H9 (cell line): ENCODE measurements at regions not wholly inside any gene's neighbourhood (a gene's known extent, or its start where the extent isn't known, plus 50 kb on each side); places are given as distances from the start of the nearest gene placed in this dataset.

Source experiments
- DNase-seq: peaks from one replicate; pipeline ENCODE4 v3.0.0-alpha.2; 2017
- H2AFZ ChIP-seq: one replicate; pipeline ENCODE4 v1.6.1; 2013; ENCODE audit warnings: mild to moderate bottlenecking, low read length, control low read depth, moderate library complexity
- H2AK5ac ChIP-seq: 2 replicates; pipeline ENCODE4 v1.6.1; 2013; ENCODE audit warnings: low read length, control low read depth, mixed read lengths; ENCODE audit not compliant: insufficient read length
- H2BK120ac ChIP-seq: one replicate; pipeline ENCODE4 v1.6.1; 2013; ENCODE audit warnings: low read depth, mild to moderate bottlenecking, low read length, control low read depth, inconsistent platforms; ENCODE audit not compliant: poor library complexity, severe bottlenecking
- H2BK12ac ChIP-seq: 2 replicates; pipeline ENCODE4 v1.6.1; 2013; ENCODE audit warnings: low read length, control low read depth, mixed read lengths, low read depth; ENCODE audit not compliant: insufficient read length
- H2BK15ac ChIP-seq: 2 replicates; pipeline ENCODE4 v1.6.1; 2013; ENCODE audit warnings: low read depth, low read length, control low read depth
- H2BK20ac ChIP-seq: one replicate; pipeline ENCODE4 v1.6.1; 2013; ENCODE audit warnings: low read depth, mild to moderate bottlenecking, low read length, control low read depth, inconsistent platforms; ENCODE audit not compliant: poor library complexity, severe bottlenecking
- H2BK5ac ChIP-seq: 2 replicates; pipeline ENCODE4 v1.6.1; 2013; ENCODE audit warnings: low read length, control low read depth, mixed read lengths; ENCODE audit not compliant: insufficient read length
- H3K14ac ChIP-seq: 2 replicates; pipeline ENCODE4 v1.6.1; 2013; ENCODE audit warnings: low read length, control low read depth; ENCODE audit not compliant: insufficient read depth
- H3K18ac ChIP-seq: 2 replicates; pipeline ENCODE4 v1.6.1; 2013; ENCODE audit warnings: low read depth, mild to moderate bottlenecking, mixed read lengths, low read length, control low read depth; ENCODE audit not compliant: insufficient read length
- H3K23ac ChIP-seq: 2 replicates; pipeline ENCODE4 v1.6.1; 2013; ENCODE audit warnings: low read length, control low read depth, mixed read lengths, low read depth; ENCODE audit not compliant: insufficient read length
- H3K23me2 ChIP-seq: 2 replicates; pipeline ENCODE4 v1.6.1; 2013; ENCODE audit warnings: low read depth, mild to moderate bottlenecking, mixed read lengths, low read length, control low read depth; ENCODE audit not compliant: insufficient read length, poor library complexity, severe bottlenecking
- H3K27ac ChIP-seq: 2 replicates; pipeline ENCODE4 v1.5.1; 2013; ENCODE audit warnings: low read length, control low read depth, mixed read lengths, low read depth; ENCODE audit not compliant: insufficient read length
- H3K27me3 ChIP-seq: 2 replicates; pipeline ENCODE4 v1.6.1; 2013; ENCODE audit warnings: low read length, control low read depth, inconsistent platforms; ENCODE audit not compliant: insufficient read depth
- H3K4ac ChIP-seq: 2 replicates; pipeline ENCODE4 v1.6.1; 2013; ENCODE audit warnings: low read depth, mild to moderate bottlenecking, control low read depth, inconsistent platforms, low read length, moderate library complexity
- H3K4me1 ChIP-seq: 2 replicates; pipeline ENCODE4 v1.6.1; 2013; ENCODE audit warnings: low read length, control low read depth, inconsistent platforms; ENCODE audit not compliant: insufficient read depth
- H3K4me2 ChIP-seq: 2 replicates; pipeline ENCODE4 v1.6.1; 2013; ENCODE audit warnings: low read length, control low read depth, mixed read lengths; ENCODE audit not compliant: insufficient read length, insufficient read depth
- H3K56ac ChIP-seq: 2 replicates; pipeline ENCODE4 v1.6.1; 2013; ENCODE audit warnings: low read depth, mild to moderate bottlenecking, mixed read lengths, low read length, control low read depth; ENCODE audit not compliant: insufficient read length
- H3K79me1 ChIP-seq: 2 replicates; pipeline ENCODE4 v1.6.1; 2013; ENCODE audit warnings: low read depth, mild to moderate bottlenecking, moderate library complexity, low read length, control low read depth, inconsistent platforms; ENCODE audit not compliant: insufficient read depth, poor library complexity, severe bottlenecking
- H3K79me2 ChIP-seq: 2 replicates; pipeline ENCODE4 v1.6.1; 2013; ENCODE audit warnings: low read length, control low read depth, inconsistent platforms; ENCODE audit not compliant: insufficient read depth
- H3K9ac ChIP-seq: 2 replicates; pipeline ENCODE4 v1.6.1; 2013; ENCODE audit warnings: low read length, control low read depth, mixed read lengths; ENCODE audit not compliant: insufficient read length; ENCODE audit errors: extremely low read depth
- H3K9me3 ChIP-seq: one replicate; pipeline ENCODE4 v1.6.1; 2013; ENCODE audit warnings: low read depth, low read length, inconsistent platforms; ENCODE audit not compliant: control insufficient read depth
- H3T11ph ChIP-seq: one replicate; pipeline ENCODE4 v1.6.1; 2013; ENCODE audit warnings: mild to moderate bottlenecking, low read length, control low read depth, inconsistent platforms
- H4K20me1 ChIP-seq: one replicate; pipeline ENCODE4 v1.6.1; 2013; ENCODE audit not compliant: control insufficient read depth, insufficient read length, insufficient read depth
- H4K5ac ChIP-seq: 2 replicates; pipeline ENCODE4 v1.6.1; 2013; ENCODE audit warnings: low read depth, mild to moderate bottlenecking, mixed read lengths, low read length, control low read depth; ENCODE audit not compliant: insufficient read length
- H4K8ac ChIP-seq: replicated peaks from 2 replicates; pipeline ENCODE4 v1.6.1; 2013; ENCODE audit warnings: low read length, control low read depth, mixed read lengths, low read depth; ENCODE audit not compliant: insufficient read length
- H4K91ac ChIP-seq: 2 replicates; pipeline ENCODE4 v1.6.1; 2013; ENCODE audit warnings: low read depth, mild to moderate bottlenecking, moderate library complexity, mixed read lengths, low read length, control low read depth; ENCODE audit not compliant: insufficient read length
- H3K27ac Mint-ChIP-seq, 3 experiments: 2 replicates in 2 of 3; 3 replicates in 1 of 3; pipeline ENCODE4 v1.8.0; 2020 to 2021; ENCODE audit warnings: mixed read lengths in 3 of 3, mild to moderate bottlenecking in 1 of 3, moderate library complexity in 1 of 3
- H3K27me3 Mint-ChIP-seq: 2 replicates; pipeline ENCODE4 v1.8.0; 2021; ENCODE audit warnings: low read depth, mild to moderate bottlenecking, moderate library complexity, mixed read lengths
- H3K36me3 Mint-ChIP-seq, 3 experiments: 2 replicates in 2 of 3; 3 replicates in 1 of 3; pipeline ENCODE4 v1.8.0; 2020 to 2021; ENCODE audit warnings: low read depth in 3 of 3, mixed read lengths in 3 of 3; ENCODE audit not compliant: insufficient read depth in 1 of 3
- H3K4me1 Mint-ChIP-seq, 2 experiments: 2 replicates each; pipeline ENCODE4 v1.8.0; 2020; ENCODE audit warnings: mixed read lengths in 2 of 2
- H3K4me3 Mint-ChIP-seq, 2 experiments: 2 replicates in 1 of 2; 3 replicates in 1 of 2; pipeline ENCODE4 v1.8.0; 2020 to 2021; ENCODE audit warnings: mild to moderate bottlenecking in 2 of 2, mixed read lengths in 2 of 2, moderate library complexity in 1 of 2
- H3K9me3 Mint-ChIP-seq, 2 experiments: 2 replicates in 1 of 2; 3 replicates in 1 of 2; pipeline ENCODE4 v1.8.0; 2020; ENCODE audit warnings: mild to moderate bottlenecking in 2 of 2, mixed read lengths in 2 of 2, moderate library complexity in 1 of 2
- WGBS: extraction: QIAGEN DNeasy Blood & Tissue Kit; methylation state at CpG from one replicate; pipeline ENCODE4 v1.1.7; 2013; ENCODE audit warnings: missing lambda C conversion rate, low lambda C conversion rate, mixed read lengths; ENCODE audit not compliant: insufficient read length; ENCODE audit errors: extremely low coverage; 5-methylcytosine and 5-hydroxymethylcytosine counted together
- TF ChIP-seq, protein P1 (sequence below): fragments of 200-600 bp; sonication (generic); conservative IDR thresholded peaks from 3 replicates; pipeline ENCODE4 v1.8.0; 2021; ENCODE audit warnings: antibody characterized with exemption, mild to moderate bottlenecking

DNA sequence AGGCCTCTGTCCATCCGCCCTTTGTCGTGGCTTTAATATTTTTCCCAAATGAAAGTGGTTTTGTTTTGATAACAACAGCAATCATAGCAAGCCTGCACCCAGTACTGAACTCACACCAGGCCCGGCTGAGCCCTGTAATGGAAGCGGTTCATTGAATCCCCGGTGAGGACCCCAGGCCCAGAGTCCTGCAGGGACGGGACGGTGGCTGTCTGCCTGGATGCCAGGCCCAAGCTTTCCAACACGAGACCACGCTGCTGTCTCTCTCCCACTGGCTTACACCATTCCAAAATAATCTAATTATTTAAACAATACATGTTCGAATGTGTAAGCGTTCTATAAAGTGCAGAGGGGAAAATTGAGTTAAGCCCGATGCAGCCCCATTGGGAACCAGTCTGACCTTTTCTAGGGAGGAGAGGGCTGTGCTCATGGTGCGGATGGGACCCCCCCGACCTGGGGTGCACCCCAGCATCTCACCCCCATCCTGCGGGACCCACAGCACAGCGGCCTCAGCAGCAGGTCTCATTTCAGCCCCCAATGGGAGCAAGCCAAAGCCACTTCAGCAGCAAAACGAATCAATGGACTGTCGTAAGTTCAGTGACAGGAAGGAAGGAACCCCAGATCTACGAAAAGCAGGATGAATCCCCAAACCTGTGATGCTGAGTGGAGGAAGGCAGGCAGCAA, 1046.9 kb downstream of the BRD1 start:
- Mint-ChIP-seq H3K27ac (no peak overlapping the region; a peak in 1 of 7 replicates), H3K4me1 (peaks cover 14% of the 10 kb centered on the region in 2 experiments)

More for the DNA sequence above, 1046.9 kb downstream of the BRD1 start:
- Histone ChIP-seq H4K91ac (no peak overlapping the region), H2BK5ac (no peak overlapping the region), H2BK12ac (no peak overlapping the region), H3T11ph (no peak overlapping the region), H2AFZ (no peak overlapping the region), H3K56ac (no peak overlapping the region), H2AK5ac (no peak overlapping the region), H3K9ac (no peak overlapping the region), H3K27me3 (no peaks in the 10 kb centered on the region), H3K18ac (no peak overlapping the region), H3K27ac (no peak overlapping the region), H3K4me1 (peaks cover 4% of the 10 kb centered on the region; the same call in 1 of the 2 replicates), H2BK120ac (no peak overlapping the region), H2BK20ac (no peak overlapping the region), H3K23me2 (no peaks in the 10 kb centered on the region), H2BK15ac (no peak overlapping the region), H3K4ac (no peak overlapping the region), H3K9me3 (no peaks in the 10 kb centered on the region), H3K79me1 (no peaks in the 10 kb centered on the region), H3K4me2 (no peak overlapping the region), H3K79me2 (no peaks in the 10 kb centered on the region), H3K14ac (no peak overlapping the region), H3K23ac (no peak overlapping the region), H4K20me1 (no peaks in the 10 kb centered on the region), H4K5ac (no peak overlapping the region), H4K8ac (no peak overlapping the region)
- WGBS: no CpG with 5 or more reads among the region's 19 CpGs
- TF ChIP-seq, protein P1, sequence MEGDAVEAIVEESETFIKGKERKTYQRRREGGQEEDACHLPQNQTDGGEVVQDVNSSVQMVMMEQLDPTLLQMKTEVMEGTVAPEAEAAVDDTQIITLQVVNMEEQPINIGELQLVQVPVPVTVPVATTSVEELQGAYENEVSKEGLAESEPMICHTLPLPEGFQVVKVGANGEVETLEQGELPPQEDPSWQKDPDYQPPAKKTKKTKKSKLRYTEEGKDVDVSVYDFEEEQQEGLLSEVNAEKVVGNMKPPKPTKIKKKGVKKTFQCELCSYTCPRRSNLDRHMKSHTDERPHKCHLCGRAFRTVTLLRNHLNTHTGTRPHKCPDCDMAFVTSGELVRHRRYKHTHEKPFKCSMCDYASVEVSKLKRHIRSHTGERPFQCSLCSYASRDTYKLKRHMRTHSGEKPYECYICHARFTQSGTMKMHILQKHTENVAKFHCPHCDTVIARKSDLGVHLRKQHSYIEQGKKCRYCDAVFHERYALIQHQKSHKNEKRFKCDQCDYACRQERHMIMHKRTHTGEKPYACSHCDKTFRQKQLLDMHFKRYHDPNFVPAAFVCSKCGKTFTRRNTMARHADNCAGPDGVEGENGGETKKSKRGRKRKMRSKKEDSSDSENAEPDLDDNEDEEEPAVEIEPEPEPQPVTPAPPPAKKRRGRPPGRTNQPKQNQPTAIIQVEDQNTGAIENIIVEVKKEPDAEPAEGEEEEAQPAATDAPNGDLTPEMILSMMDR: no peak
- DNase-seq: no peak
- Mint-ChIP-seq H3K4me3 (no peak overlapping the region), H3K9me3 (peaks cover 16 to 23% of the 10 kb centered on the region in 2 experiments), H3K36me3 (peaks cover 0 to 11% (median 4%) of the 10 kb centered on the region in 3 experiments; a peak in 2 of 7 replicates), H3K27me3 (peaks cover 15% of the 10 kb centered on the region)
